ENCODE measurements at regions not wholly inside any gene's neighbourhood (a gene's known extent, or its start where the extent isn't known, plus 50 kb on each side); places are given as distances from the start of the nearest gene placed in this dataset.

- Histone ChIP-seq H3K9me3 (replicated peaks; ENCODE audit: control insufficient read depth, insufficient read depth, low read depth, low read length) (no peaks in the 10 kb centered on the region), H3K4me1 (replicated peaks in 1 of 2; ENCODE audit: control insufficient read depth in 2 of 2, insufficient read depth in 2 of 2, low read length in 2 of 2) (no peaks in the 10 kb centered on the region; a peak in 1 of 5 replicates), H3K9me1 (ENCODE audit: control insufficient read depth, insufficient read depth, low read length) (no peaks in the 10 kb centered on the region), H3K36me3 (ENCODE audit: control insufficient read depth, insufficient read depth, low read length) (no peaks in the 10 kb centered on the region), H4K20me1 (replicated peaks; ENCODE audit: control insufficient read depth, insufficient read depth, low read length) (no peaks in the 10 kb centered on the region), H3K27me3 (ENCODE audit: control insufficient read depth in 2 of 2, insufficient read depth in 2 of 2, low read length in 2 of 2) (no peaks in the 10 kb centered on the region), H2AFZ (ENCODE audit: low read depth, low read length) (no peak overlapping the region), H3K4me3 (no peak overlapping the region), H3K9ac (ENCODE audit: insufficient read depth in 1 of 2, low read depth in 2 of 2, low read length in 2 of 2) (no peak overlapping the region), H3K27ac (ENCODE audit: extremely low read depth, low read depth, low read length) (no peak overlapping the region), H3K79me2 (ENCODE audit: control insufficient read depth, insufficient read depth, low read length) (no peaks in the 10 kb centered on the region), H3K4me2 (ENCODE audit: insufficient read depth, low read length) (no peak overlapping the region)
- in situ Hi-C loops (cut with MboI) (no loop called here), intact Hi-C loops (cut with micrococcal nuclease) (no loop called here)
- ChIA-PET POLR2A (interaction anchor here (0.5 kb wide), 1 partner anchor 44 kb away, joined by 3 read pairs; no protein-coding TSS in a partner anchor), CTCF (ENCODE audit: low intra/inter-chr PET ratio) (no interaction called here)
- 63% methylated on average over 4 of the region's 4 CpGs for WGBS (ENCODE audit: insufficient coverage, low coverage, missing lambda C conversion rate)
- DNase-seq (ENCODE audit: extremely low read depth in 1 of 4, low spot score in 3 of 4), result no peak
- FAIRE-seq, result no peak
- ATAC-seq, result no peak
- BruUV-seq (replicated peaks), result no TSS peak
- TF ChIP-seq EWSR1 (IDR thresholded peaks at IDR 0.05; ENCODE audit: borderline replicate concordance, low read depth, partially characterized antibody) (no peak), ZBTB5 (IDR thresholded peaks at IDR 0.05) (no peak), ZHX1 (conservative IDR thresholded peaks at IDR 0.05; ENCODE audit: low read length) (no peak), YY1 (IDR thresholded peaks at IDR 0.05; ENCODE audit: borderline replicate concordance in 1 of 3, control insufficient read depth in 1 of 3, extremely low read depth in 1 of 3, insufficient read depth in 3 of 3, insufficient read length in 1 of 3, insufficient replicate concordance in 2 of 3, low read depth in 1 of 3, low read length in 2 of 3) (no peak), NFATC3 (IDR thresholded peaks at IDR 0.05) (no peak), CREB3L1 (IDR thresholded peaks at IDR 0.05; ENCODE audit: borderline replicate concordance, low read depth) (no peak), ZMIZ1 (IDR thresholded peaks at IDR 0.05; ENCODE audit: low read depth in 2 of 2, low read length in 2 of 2) (no peak), CEBPB (tag; IDR thresholded peaks at IDR 0.05) (peak; percentile 62)
Observed at GRCh38 chr1:234909851-234910250, 218.8 kb downstream of the TOMM20 start.

All from K562 (cell line).